ENCODE measurements at regions not wholly inside any gene's neighbourhood (a gene's known extent, or its start where the extent isn't known, plus 50 kb on each side); places are given as distances from the start of the nearest gene placed in this dataset.
A peak's percentile ranks its signal among the peaks of the same experiment; 100 is the strongest.

DNA sequence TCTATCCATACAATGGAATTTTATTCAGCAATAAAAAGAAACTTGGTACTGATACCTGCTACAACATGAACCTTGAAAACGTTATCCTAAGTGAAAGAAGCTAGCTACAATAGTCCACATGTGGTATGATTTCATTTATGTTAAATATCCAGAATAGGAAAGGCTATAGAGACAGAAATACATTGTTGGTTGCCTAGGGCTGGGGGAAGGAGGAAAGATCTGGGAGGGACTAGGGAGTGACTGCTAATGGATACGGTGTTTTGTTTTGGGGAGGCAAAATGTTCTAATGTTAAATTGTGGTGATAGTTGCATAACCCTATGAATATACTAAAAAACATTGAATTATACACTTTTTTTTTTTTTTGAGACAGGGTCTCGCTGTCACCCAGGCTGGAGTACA is 141.1 kb upstream of the ARX start:
- TF ChIP-seq, protein P1, sequence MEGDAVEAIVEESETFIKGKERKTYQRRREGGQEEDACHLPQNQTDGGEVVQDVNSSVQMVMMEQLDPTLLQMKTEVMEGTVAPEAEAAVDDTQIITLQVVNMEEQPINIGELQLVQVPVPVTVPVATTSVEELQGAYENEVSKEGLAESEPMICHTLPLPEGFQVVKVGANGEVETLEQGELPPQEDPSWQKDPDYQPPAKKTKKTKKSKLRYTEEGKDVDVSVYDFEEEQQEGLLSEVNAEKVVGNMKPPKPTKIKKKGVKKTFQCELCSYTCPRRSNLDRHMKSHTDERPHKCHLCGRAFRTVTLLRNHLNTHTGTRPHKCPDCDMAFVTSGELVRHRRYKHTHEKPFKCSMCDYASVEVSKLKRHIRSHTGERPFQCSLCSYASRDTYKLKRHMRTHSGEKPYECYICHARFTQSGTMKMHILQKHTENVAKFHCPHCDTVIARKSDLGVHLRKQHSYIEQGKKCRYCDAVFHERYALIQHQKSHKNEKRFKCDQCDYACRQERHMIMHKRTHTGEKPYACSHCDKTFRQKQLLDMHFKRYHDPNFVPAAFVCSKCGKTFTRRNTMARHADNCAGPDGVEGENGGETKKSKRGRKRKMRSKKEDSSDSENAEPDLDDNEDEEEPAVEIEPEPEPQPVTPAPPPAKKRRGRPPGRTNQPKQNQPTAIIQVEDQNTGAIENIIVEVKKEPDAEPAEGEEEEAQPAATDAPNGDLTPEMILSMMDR (IDR thresholded peaks at IDR 0.05; ENCODE audit: low read depth, low read length, missing control alignments) = no peak
- DNase-seq (ENCODE audit: low read depth) = no peak
- no peak overlapping the region for H3K4me3 ChIP-seq (ENCODE audit: low read depth, low read length)

GRCh38 chrX:25156323-25156722 is 140.6 kb upstream of the ARX start:
- H3K4me3 ChIP-seq (ENCODE audit: low read depth, low read length) = no peak overlapping the region
- DNase-seq (ENCODE audit: low read depth) = no peak

GRCh38 chrX:25154168-25154567 is 138.4 kb upstream of the ARX start:
- TF ChIP-seq, protein P1 (IDR thresholded peaks at IDR 0.05; ENCODE audit: low read depth, low read length, missing control alignments) = no peak

More at GRCh38 chrX:25156323-25156722, 140.6 kb upstream of the ARX start:
- TF ChIP-seq, protein P1 (IDR thresholded peaks at IDR 0.05; ENCODE audit: low read depth, low read length, missing control alignments) = no peak

GRCh38 chrX:25151749-25152148 is 136.0 kb upstream of the ARX start:
- TF ChIP-seq, protein P1 (IDR thresholded peaks at IDR 0.05; ENCODE audit: low read depth, low read length, missing control alignments) = no peak
- no peak overlapping the region for H3K4me3 ChIP-seq (ENCODE audit: low read depth, low read length)
- no peak for DNase-seq (ENCODE audit: low read depth)

More at GRCh38 chrX:25154168-25154567, 138.4 kb upstream of the ARX start:
- DNase-seq (ENCODE audit: low read depth) = no peak
- H3K4me3 ChIP-seq (ENCODE audit: low read depth, low read length) = no peak overlapping the region

GRCh38 chrX:25144043-25144940 is 128.5 kb upstream of the ARX start:
- TF ChIP-seq, protein P1 (IDR thresholded peaks at IDR 0.05; ENCODE audit: low read depth, low read length, missing control alignments) = peak; percentile 68
- no peak for DNase-seq (ENCODE audit: low read depth)
- no peak overlapping the region for H3K4me3 ChIP-seq (ENCODE audit: low read depth, low read length)

DNA sequence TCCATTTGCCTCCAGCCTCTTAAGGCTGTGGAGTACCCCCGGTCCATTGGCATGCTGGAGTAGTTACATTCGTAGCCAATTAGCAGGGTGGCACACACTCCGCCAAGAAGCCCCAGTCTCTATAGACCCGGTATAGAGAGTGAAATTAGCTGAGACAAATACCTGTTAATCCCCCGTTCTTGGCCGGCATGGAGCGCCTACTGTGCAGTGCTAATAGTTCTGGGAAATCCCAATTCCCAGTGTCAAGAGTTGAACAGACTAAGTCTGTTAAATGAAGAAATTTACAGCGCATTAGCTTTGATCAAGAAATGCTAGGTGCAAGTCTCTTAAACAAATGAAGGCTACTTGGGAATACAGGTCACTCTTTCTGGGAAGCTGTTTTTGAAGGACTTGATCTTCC is 127.8 kb upstream of the ARX start:
- DNase-seq (ENCODE audit: low read depth) = no peak
- H3K4me3 ChIP-seq (ENCODE audit: low read depth, low read length) = no peak overlapping the region
- TF ChIP-seq, protein P1 (IDR thresholded peaks at IDR 0.05; ENCODE audit: low read depth, low read length, missing control alignments) = no peak

- H3K4me3 ChIP-seq (ENCODE audit: low read depth, low read length) = no peak overlapping the region
- TF ChIP-seq, protein P1 (IDR thresholded peaks at IDR 0.05; ENCODE audit: low read depth, low read length, missing control alignments) = no peak
- no peak for DNase-seq (ENCODE audit: low read depth)
These were observed 125.9 kb upstream of the ARX start for GRCh38 chrX:25141684-25142083.

All from GM12864 (cell line).